Kidney (tissue), 13 donors: ENCODE measurements at regions not wholly inside any gene's neighbourhood (a gene's known extent, or its start where the extent isn't known, plus 50 kb on each side); places are given as distances from the start of the nearest gene placed in this dataset.

Experiments
- DNase-seq, 5 donors: peaks; one replicate each; pipeline ENCODE4 v3.0.0-alpha.2; 2013 to 2020
- FAIRE-seq: peaks from 2 replicates; lab custom pipeline; 2012; peaks lifted over from hg19 to GRCh38; lab: Jason Lieb, UNC
- H3K27ac ChIP-seq, 2 donors: one replicate each; pipeline ENCODE4 v1.7.0; 2013; ENCODE audit warnings: low read depth in 2 of 2, low read length in 2 of 2, inconsistent platforms in 1 of 2
- H3K27me3 ChIP-seq: one replicate; pipeline ENCODE4 v1.7.1; 2013; ENCODE audit warnings: low read length, inconsistent platforms; ENCODE audit not compliant: control insufficient read depth, insufficient read depth
- H3K36me3 ChIP-seq, 3 donors: one replicate each; pipeline versions ENCODE4 v1.7.0 to v1.7.1; 2013; ENCODE audit warnings: low read length in 3 of 3, control low read depth in 1 of 3, inconsistent platforms in 1 of 3; ENCODE audit not compliant: insufficient read depth in 3 of 3, control insufficient read depth in 2 of 3
- H3K4me1 ChIP-seq, 3 donors: one replicate each; pipeline versions ENCODE4 v1.7.0 to v1.7.1; 2013; ENCODE audit warnings: low read length in 3 of 3, inconsistent platforms in 1 of 3, low read depth in 1 of 3; ENCODE audit not compliant: control insufficient read depth in 2 of 3, insufficient read depth in 2 of 3
- H3K4me3 ChIP-seq, 3 donors: one replicate each; pipeline versions ENCODE4 v1.7.0 to v1.8.1; 2013; ENCODE audit warnings: low read length in 3 of 3, control low read depth in 1 of 3, inconsistent platforms in 1 of 3
- H3K9ac ChIP-seq, 3 donors: one replicate each; pipeline versions ENCODE4 v1.7.0 to v1.7.1; 2013; ENCODE audit warnings: low read length in 3 of 3, control low read depth in 1 of 3, inconsistent platforms in 1 of 3
- H3K9me3 ChIP-seq, 3 donors: one replicate each; pipeline versions ENCODE4 v1.7.0 to v1.7.1; 2013; ENCODE audit warnings: low read length in 3 of 3, control low read depth in 1 of 3, inconsistent platforms in 1 of 3; ENCODE audit not compliant: control insufficient read depth in 2 of 3, insufficient read depth in 1 of 3
- CTCF ChIP-seq: IDR thresholded peaks from 3 replicates; pipeline ENCODE4 v1.5.1; 2012; ENCODE audit warnings: mild to moderate bottlenecking, moderate library complexity, borderline replicate concordance; ENCODE audit not compliant: insufficient read depth; ENCODE audit errors: extremely low read depth
- intact Hi-C: fragments of 100-400 bp; cut with DNase I; formaldehyde crosslinking; loops from one replicate; pipeline ENCODE4 v1.11.1; 2022
- donor health status: control.
- donor health status: control.
- donor health status: control.
- donor health status: control.
- donor health status: control.
- donor health status: DM: yes; HTN: yes; CAD: no.
- donor health status: Normal renal cell carcinoma (clear cell type).

DNA sequence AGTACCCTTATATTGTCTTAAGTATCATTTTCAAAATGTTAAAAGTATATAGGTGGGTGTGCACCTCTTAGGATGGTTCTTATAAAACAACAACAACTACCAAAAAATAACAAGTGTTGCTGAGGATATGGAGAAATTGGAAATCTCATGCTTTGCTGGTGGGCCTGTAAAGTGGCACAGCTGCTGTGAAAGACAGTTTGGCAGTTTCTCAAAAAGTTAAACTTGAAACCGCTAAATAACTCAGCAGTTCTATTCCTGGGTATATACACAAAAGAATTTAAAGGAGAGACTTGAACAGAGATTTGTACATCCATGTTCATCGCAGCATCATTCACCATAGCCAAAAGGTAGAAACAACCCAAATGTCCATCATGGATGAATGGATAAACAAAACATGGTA is 65.5 kb downstream of the HAND2 start:
- H3K4me1 ChIP-seq = no peaks in the 10 kb centered on the region
- H3K9ac ChIP-seq = no peak overlapping the region
- H3K27me3 ChIP-seq = no peaks in the 10 kb centered on the region
- H3K27ac ChIP-seq = no peak overlapping the region
- H3K9me3 ChIP-seq = no peaks in the 10 kb centered on the region
- TF ChIP-seq CTCF = no peak
- intact Hi-C loops = no loop called here
- no peak overlapping the region for H3K4me3 ChIP-seq
- FAIRE-seq (no peak), DNase-seq (no peak)
- no peaks in the 10 kb centered on the region for H3K36me3 ChIP-seq

GRCh38 chr4:173463816-173464215 is 64.9 kb upstream of the SCRG1 start:
- Histone ChIP-seq H3K9ac (no peak overlapping the region), H3K27me3 (no peaks in the 10 kb centered on the region), H3K36me3 (no peaks in the 10 kb centered on the region), H3K4me1 (no peaks in the 10 kb centered on the region), H3K4me3 (no peak overlapping the region), H3K27ac (no peak overlapping the region), H3K9me3 (no peaks in the 10 kb centered on the region)
- intact Hi-C loops = no loop called here
- no peak for DNase-seq
- no peak for TF ChIP-seq CTCF
- FAIRE-seq = no peak

DNA sequence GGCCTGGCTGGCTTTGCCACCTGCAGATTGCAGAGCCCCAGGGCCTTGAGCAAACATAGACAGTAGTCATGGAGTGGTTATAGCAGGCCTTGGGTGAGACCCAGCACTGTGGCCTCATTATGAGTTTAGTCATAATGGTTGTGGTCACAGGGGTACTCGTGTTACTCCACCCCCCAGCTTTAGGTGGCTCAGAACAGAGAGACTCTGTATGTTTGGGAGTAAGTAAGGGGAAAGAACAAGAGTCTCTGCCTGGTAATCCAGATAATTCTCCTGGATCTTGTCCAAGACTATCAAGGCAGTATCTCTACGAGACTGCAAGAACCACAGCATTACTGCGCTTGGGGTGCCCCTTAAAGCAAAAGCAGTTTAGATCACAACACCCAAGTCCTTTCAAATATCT is 62.3 kb upstream of the SCRG1 start:
- Histone ChIP-seq H3K27me3 (no peaks in the 10 kb centered on the region), H3K36me3 (no peaks in the 10 kb centered on the region), H3K9me3 (no peaks in the 10 kb centered on the region), H3K4me1 (no peaks in the 10 kb centered on the region), H3K4me3 (no peak overlapping the region), H3K27ac (no peak overlapping the region), H3K9ac (no peak overlapping the region)
- TF ChIP-seq CTCF = no peak
- FAIRE-seq = no peak
- intact Hi-C loops = no loop called here
- no peak for DNase-seq

DNA sequence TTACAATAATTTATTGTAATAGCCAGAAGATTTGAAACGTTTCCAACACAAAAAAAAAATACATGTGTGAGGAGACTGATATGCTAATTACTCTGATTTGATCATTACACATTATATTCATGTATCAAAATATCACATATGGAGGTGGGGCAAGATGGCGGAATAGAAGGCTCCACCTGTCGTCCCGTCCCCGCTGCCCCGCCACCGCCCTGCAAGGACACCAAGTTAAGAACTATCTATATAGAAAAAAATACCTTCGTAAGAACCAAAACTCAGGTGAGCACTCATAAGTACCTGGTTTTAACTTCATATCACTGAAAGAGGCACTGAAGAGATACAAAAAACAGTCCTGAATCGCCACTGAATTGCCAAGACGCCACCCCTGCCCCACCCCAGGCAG is 60.9 kb upstream of the SCRG1 start:
- intact Hi-C loops = no loop called here
- no peak for TF ChIP-seq CTCF
- FAIRE-seq (no peak), DNase-seq (no peak)
- H3K36me3 ChIP-seq = no peaks in the 10 kb centered on the region
- no peaks in the 10 kb centered on the region for H3K4me1 ChIP-seq
- no peak overlapping the region for H3K27ac ChIP-seq
- no peaks in the 10 kb centered on the region for H3K27me3 ChIP-seq
- H3K4me3 ChIP-seq = no peak overlapping the region
- no peaks in the 10 kb centered on the region for H3K9me3 ChIP-seq
- no peak overlapping the region for H3K9ac ChIP-seq
